ENCODE measurements at regions not wholly inside any gene's neighbourhood (a gene's known extent, or its start where the extent isn't known, plus 50 kb on each side); places are given as distances from the start of the nearest gene placed in this dataset.
A peak's percentile ranks its signal among the peaks of the same experiment; 100 is the strongest.
"Not testable (repeated sequence)": the region's sequence is repeated elsewhere in the genome, so short reads cannot be mapped to it uniquely, and the experiment has no call there.

GRCh38 chr1:30101487-30102227 is 621.7 kb downstream of the MATN1 start:
- ATAC-seq (ENCODE audit: low FRiP score in 2 of 2) = no peak
- Histone ChIP-seq H3K4me3 (no peak overlapping the region), H3K4me1 (no peaks in the 10 kb centered on the region), H3K27me3 (peaks cover 0 to 6% (median 0%) of the 10 kb centered on the region in 4 donors), H3K27ac (no peak overlapping the region), H3K36me3 (no peaks in the 10 kb centered on the region), H3K9me3 (no peaks in the 10 kb centered on the region)
- peak in 1 of 2 donors; percentile 57 for DNase-seq
- WGBS, 2 donors = 33 to 61% methylated on average over 2 to 9 of the region's 9 CpGs
- no peak for TF ChIP-seq CTCF (IDR thresholded peaks at IDR 0.05)
- TF ChIP-seq EP300 (IDR thresholded peaks at IDR 0.05) = no peak
- TF ChIP-seq POLR2AphosphoS5 (IDR thresholded peaks at IDR 0.05) = no peak
- no peak for TF ChIP-seq POLR2A (IDR thresholded peaks at IDR 0.05)

GRCh38 chr1:30101016-30101415 is 622.4 kb downstream of the MATN1 start:
- WGBS, 2 donors = 26 to 67% methylated on average over 1 to 8 of the region's 8 CpGs
- H3K9me3 ChIP-seq = no peaks in the 10 kb centered on the region
- no peak overlapping the region for H3K4me3 ChIP-seq
- peaks cover 0 to 6% (median 0%) of the 10 kb centered on the region in 4 donors for H3K27me3 ChIP-seq
- no peak for TF ChIP-seq CTCF (IDR thresholded peaks at IDR 0.05)
- no peak for TF ChIP-seq POLR2A (IDR thresholded peaks at IDR 0.05)
- TF ChIP-seq EP300 (IDR thresholded peaks at IDR 0.05) = no peak
- TF ChIP-seq POLR2AphosphoS5 (IDR thresholded peaks at IDR 0.05) = no peak
- no peak overlapping the region for H3K27ac ChIP-seq
- H3K4me1 ChIP-seq = no peaks in the 10 kb centered on the region
- ATAC-seq (ENCODE audit: low FRiP score in 2 of 2) (no peak), DNase-seq (no peak)
- H3K36me3 ChIP-seq = no peaks in the 10 kb centered on the region

- Histone ChIP-seq H3K36me3 (no peaks in the 10 kb centered on the region), H3K9me3 (no peaks in the 10 kb centered on the region), H3K27me3 (peaks cover 0 to 6% (median 0%) of the 10 kb centered on the region in 4 donors), H3K4me3 (no peak overlapping the region), H3K27ac (no peak overlapping the region), H3K4me1 (no peaks in the 10 kb centered on the region)
- TF ChIP-seq EP300 (IDR thresholded peaks at IDR 0.05) = no peak
- no peak for TF ChIP-seq CTCF (IDR thresholded peaks at IDR 0.05)
- no peak for TF ChIP-seq POLR2A (IDR thresholded peaks at IDR 0.05)
- TF ChIP-seq POLR2AphosphoS5 (IDR thresholded peaks at IDR 0.05) = no peak
- 33 to 40% methylated on average over 1 to 4 of the region's 4 CpGs for WGBS, 2 donors
- DNase-seq (no peak), ATAC-seq (ENCODE audit: low FRiP score in 2 of 2) (no peak)
Measured at GRCh38 chr1:30100524-30100862, 622.9 kb downstream of the MATN1 start.

GRCh38 chr1:30099587-30100523 is 623.5 kb downstream of the MATN1 start:
- Histone ChIP-seq H3K27ac (no peak overlapping the region), H3K4me3 (no peak overlapping the region), H3K36me3 (no peaks in the 10 kb centered on the region), H3K4me1 (no peaks in the 10 kb centered on the region), H3K27me3 (peaks cover 0 to 6% (median 0%) of the 10 kb centered on the region in 4 donors), H3K9me3 (no peaks in the 10 kb centered on the region)
- 69 to 72% methylated on average over 23 to 24 of the region's 24 CpGs for WGBS, 2 donors
- DNase-seq (no peak), ATAC-seq (ENCODE audit: low FRiP score in 2 of 2) (no peak)
- TF ChIP-seq POLR2A (IDR thresholded peaks at IDR 0.05) = no peak
- TF ChIP-seq POLR2AphosphoS5 (IDR thresholded peaks at IDR 0.05) = no peak
- TF ChIP-seq CTCF (IDR thresholded peaks at IDR 0.05) = no peak
- no peak for TF ChIP-seq EP300 (IDR thresholded peaks at IDR 0.05)

- not testable (repeated sequence) for H3K4me3 ChIP-seq; H3K36me3 ChIP-seq; H3K4me1 ChIP-seq; H3K27ac ChIP-seq; DNase-seq; H3K27me3 ChIP-seq; ATAC-seq (ENCODE audit: low FRiP score in 2 of 2)
- H3K9me3 ChIP-seq = peaks cover 2 to 13% (median 8%) of the 10 kb centered on the region in 4 donors
- 83 to 86% methylated on average over 3 of the region's 3 CpGs for WGBS, 2 donors
Measured at GRCh38 chr1:30097851-30098250, 625.5 kb downstream of the MATN1 start.

Data from upper lobe of left lung (tissue), 6 donors.